Colonic mucosa (tissue), 4 donors: ENCODE measurements at regions not wholly inside any gene's neighbourhood (a gene's known extent, or its start where the extent isn't known, plus 50 kb on each side); places are given as distances from the start of the nearest gene placed in this dataset.
"Not testable (repeated sequence)": the region's sequence is repeated elsewhere in the genome, so short reads cannot be mapped to it uniquely, and the experiment has no call there.

Experiments used
- DNase-seq: peaks from one replicate; pipeline ENCODE4 v3.0.0-alpha.2; 2020
- H3K27ac ChIP-seq: fragments of 200-600 bp; one replicate; pipeline ENCODE4 v1.8.0; 2021
- H3K27me3 ChIP-seq: fragments of 200-600 bp; one replicate; pipeline ENCODE4 v1.8.0; 2021
- H3K36me3 ChIP-seq: fragments of 200-600 bp; one replicate; pipeline ENCODE4 v1.8.0; 2021
- H3K4me1 ChIP-seq: fragments of 200-600 bp; one replicate; pipeline ENCODE4 v1.8.0; 2021; ENCODE audit warnings: mild to moderate bottlenecking
- H3K4me3 ChIP-seq: fragments of 200-600 bp; one replicate; pipeline ENCODE4 v1.8.0; 2021
- H3K9ac ChIP-seq, 2 donors: one replicate each; pipeline ENCODE4 v1.7.0; 2013; ENCODE audit warnings: control low read depth in 2 of 2, low read depth in 2 of 2, low read length in 2 of 2
- H3K9me3 ChIP-seq: fragments of 200-600 bp; one replicate; pipeline ENCODE4 v1.8.0; 2021
- CTCF ChIP-seq: fragments of 200-600 bp; IDR thresholded peaks from one replicate; pipeline ENCODE4 v1.8.0; 2022; ENCODE audit warnings: antibody characterized with exemption, mild to moderate bottlenecking
- intact Hi-C: fragments of 100-400 bp; cut with DNase I; formaldehyde crosslinking; loops from one replicate; pipeline ENCODE4 v1.14.1; 2022
- donor health status: healthy.
- donor health status: DM: no; HTN: no; CAD: no.
- donor health status: DM: no; HTN: no; CAD: no.

GRCh38 chr7:120079704-120080103, 193.3 kb upstream of the KCND2 start:
- Histone ChIP-seq H3K9ac (no peak overlapping the region), H3K4me1 (no peaks in the 10 kb centered on the region), H3K9me3 (no peaks in the 10 kb centered on the region), H3K4me3 (no peak overlapping the region), H3K36me3 (no peaks in the 10 kb centered on the region), H3K27ac (no peak overlapping the region), H3K27me3 (no peaks in the 10 kb centered on the region)
- intact Hi-C loops = no loop called here
- DNase-seq = no peak
- TF ChIP-seq CTCF = no peak

GRCh38 chr7:120086468-120086867, 186.5 kb upstream of the KCND2 start:
- H3K4me3 ChIP-seq, H3K9ac ChIP-seq, H3K36me3 ChIP-seq, intact Hi-C loops, H3K9me3 ChIP-seq, H3K27ac ChIP-seq, DNase-seq, H3K27me3 ChIP-seq, H3K4me1 ChIP-seq: not testable (repeated sequence)

GRCh38 chr7:120089968-120090367, 183.0 kb upstream of the KCND2 start:
- no peak overlapping the region for H3K9ac ChIP-seq
- no peaks in the 10 kb centered on the region for H3K27me3 ChIP-seq
- H3K9me3 ChIP-seq = no peaks in the 10 kb centered on the region
- intact Hi-C loops = no loop called here
- H3K27ac ChIP-seq = no peak overlapping the region
- TF ChIP-seq CTCF = no peak
- H3K4me1 ChIP-seq = no peaks in the 10 kb centered on the region
- DNase-seq = no peak
- H3K36me3 ChIP-seq = no peaks in the 10 kb centered on the region
- no peak overlapping the region for H3K4me3 ChIP-seq

- Histone ChIP-seq H3K4me3 (no peak overlapping the region), H3K4me1 (no peaks in the 10 kb centered on the region), H3K36me3 (no peaks in the 10 kb centered on the region), H3K9me3 (no peaks in the 10 kb centered on the region), H3K9ac (no peak overlapping the region), H3K27me3 (no peaks in the 10 kb centered on the region), H3K27ac (no peak overlapping the region)
- intact Hi-C loops = no loop called here
- TF ChIP-seq CTCF = no peak
- DNase-seq = no peak
These were observed 181.2 kb upstream of the KCND2 start for GRCh38 chr7:120091807-120092206.

- H3K27ac ChIP-seq = no peak overlapping the region
- intact Hi-C loops = no loop called here
- H3K9ac ChIP-seq = no peak overlapping the region
- no peaks in the 10 kb centered on the region for H3K4me1 ChIP-seq
- H3K36me3 ChIP-seq = no peaks in the 10 kb centered on the region
- no peak overlapping the region for H3K4me3 ChIP-seq
- H3K9me3 ChIP-seq = no peaks in the 10 kb centered on the region
- no peak for DNase-seq
- H3K27me3 ChIP-seq = no peaks in the 10 kb centered on the region
- no peak for TF ChIP-seq CTCF
These were observed 176.0 kb upstream of the KCND2 start for GRCh38 chr7:120097020-120097419.

GRCh38 chr7:120097774-120098173, 175.2 kb upstream of the KCND2 start:
- no peaks in the 10 kb centered on the region for H3K9me3 ChIP-seq
- H3K9ac ChIP-seq = no peak overlapping the region
- H3K4me1 ChIP-seq = no peaks in the 10 kb centered on the region
- no peaks in the 10 kb centered on the region for H3K27me3 ChIP-seq
- DNase-seq = no peak
- H3K4me3 ChIP-seq = no peak overlapping the region
- intact Hi-C loops = no loop called here
- no peaks in the 10 kb centered on the region for H3K36me3 ChIP-seq
- H3K27ac ChIP-seq = no peak overlapping the region
- no peak for TF ChIP-seq CTCF
